Astrocyte (in vitro differentiated cells and primary cell): ENCODE measurements at regions not wholly inside any gene's neighbourhood (a gene's known extent, or its start where the extent isn't known, plus 50 kb on each side); places are given as distances from the start of the nearest gene placed in this dataset.

ENCODE experiments used
- EZH2 ChIP-seq: IDR thresholded peaks from 2 replicates; pipeline ENCODE4 v1.6.1; 2012; ENCODE audit warnings: mild to moderate bottlenecking, low read length, inconsistent platforms; ENCODE audit not compliant: insufficient read depth
- TF ChIP-seq, protein P1 (sequence below): IDR thresholded peaks from 2 replicates; pipeline ENCODE4 v1.5.1; 2011; ENCODE audit warnings: low read depth, mild to moderate bottlenecking, inconsistent platforms, low read length, moderate library complexity; ENCODE audit not compliant: insufficient read depth

DNA sequence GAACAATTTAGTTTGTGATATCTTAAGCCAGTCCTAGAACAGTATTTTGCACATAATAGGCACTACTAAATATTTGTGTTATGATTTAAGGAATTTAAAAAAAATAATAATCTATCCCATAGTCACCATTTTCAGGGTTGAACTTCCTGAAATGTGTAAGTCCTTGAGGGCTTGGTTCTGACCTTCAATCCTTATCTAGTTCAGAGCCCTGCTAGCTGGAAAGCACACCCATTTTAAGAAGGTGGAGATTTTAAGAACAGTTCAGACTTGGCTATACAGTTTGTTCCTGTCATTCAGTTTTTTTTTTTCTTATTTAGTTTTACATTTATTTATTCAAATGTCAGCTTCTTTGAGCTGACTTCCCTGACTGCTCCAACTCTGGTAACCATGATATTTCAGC, 183.4 kb upstream of the MAGI2 start:
- TF ChIP-seq, protein P1, sequence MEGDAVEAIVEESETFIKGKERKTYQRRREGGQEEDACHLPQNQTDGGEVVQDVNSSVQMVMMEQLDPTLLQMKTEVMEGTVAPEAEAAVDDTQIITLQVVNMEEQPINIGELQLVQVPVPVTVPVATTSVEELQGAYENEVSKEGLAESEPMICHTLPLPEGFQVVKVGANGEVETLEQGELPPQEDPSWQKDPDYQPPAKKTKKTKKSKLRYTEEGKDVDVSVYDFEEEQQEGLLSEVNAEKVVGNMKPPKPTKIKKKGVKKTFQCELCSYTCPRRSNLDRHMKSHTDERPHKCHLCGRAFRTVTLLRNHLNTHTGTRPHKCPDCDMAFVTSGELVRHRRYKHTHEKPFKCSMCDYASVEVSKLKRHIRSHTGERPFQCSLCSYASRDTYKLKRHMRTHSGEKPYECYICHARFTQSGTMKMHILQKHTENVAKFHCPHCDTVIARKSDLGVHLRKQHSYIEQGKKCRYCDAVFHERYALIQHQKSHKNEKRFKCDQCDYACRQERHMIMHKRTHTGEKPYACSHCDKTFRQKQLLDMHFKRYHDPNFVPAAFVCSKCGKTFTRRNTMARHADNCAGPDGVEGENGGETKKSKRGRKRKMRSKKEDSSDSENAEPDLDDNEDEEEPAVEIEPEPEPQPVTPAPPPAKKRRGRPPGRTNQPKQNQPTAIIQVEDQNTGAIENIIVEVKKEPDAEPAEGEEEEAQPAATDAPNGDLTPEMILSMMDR = no peak
- no peak for TF ChIP-seq EZH2
